ENCODE measurements at regions not wholly inside any gene's neighbourhood (a gene's known extent, or its start where the extent isn't known, plus 50 kb on each side); places are given as distances from the start of the nearest gene placed in this dataset.

DNA sequence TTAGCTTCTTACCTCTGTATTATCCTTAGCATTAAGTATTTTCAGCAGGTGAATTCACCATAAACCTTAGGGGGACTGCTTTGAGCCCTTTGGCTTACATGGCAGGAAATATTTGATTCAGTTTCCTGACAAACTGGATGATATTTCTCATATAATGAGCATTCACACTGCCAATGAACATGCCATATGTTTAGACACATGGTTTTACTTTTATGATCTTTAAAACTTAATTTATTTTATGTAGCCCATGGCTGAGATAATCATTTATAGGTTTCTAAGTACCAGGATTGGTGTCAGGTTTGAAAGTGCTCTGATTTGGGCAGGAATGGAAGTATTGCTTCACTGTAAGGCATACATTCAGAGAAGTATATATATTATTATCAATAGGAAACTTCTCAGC is 319.1 kb downstream of the ZPLD1 start:
- no peak for DNase-seq

DNA sequence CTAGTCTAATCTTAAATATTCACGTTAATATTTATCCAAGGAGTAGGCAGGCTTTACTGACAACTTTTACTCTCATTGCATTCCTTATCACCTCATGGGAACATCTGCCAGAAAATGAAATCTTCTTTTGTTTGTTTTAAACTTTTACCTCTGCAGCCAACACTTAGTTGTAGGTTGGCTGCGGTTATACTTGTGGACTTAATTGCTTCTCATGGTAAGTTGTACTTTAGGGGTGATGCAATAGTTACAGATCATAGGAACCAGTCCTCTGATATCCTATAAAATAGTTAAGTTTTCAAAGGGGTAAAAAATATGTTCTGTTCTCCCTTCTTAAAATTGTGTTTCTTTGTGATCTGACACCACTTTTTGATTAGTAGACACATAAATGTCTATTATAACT is 321.9 kb downstream of the ZPLD1 start:
- DNase-seq: no peak

DNA sequence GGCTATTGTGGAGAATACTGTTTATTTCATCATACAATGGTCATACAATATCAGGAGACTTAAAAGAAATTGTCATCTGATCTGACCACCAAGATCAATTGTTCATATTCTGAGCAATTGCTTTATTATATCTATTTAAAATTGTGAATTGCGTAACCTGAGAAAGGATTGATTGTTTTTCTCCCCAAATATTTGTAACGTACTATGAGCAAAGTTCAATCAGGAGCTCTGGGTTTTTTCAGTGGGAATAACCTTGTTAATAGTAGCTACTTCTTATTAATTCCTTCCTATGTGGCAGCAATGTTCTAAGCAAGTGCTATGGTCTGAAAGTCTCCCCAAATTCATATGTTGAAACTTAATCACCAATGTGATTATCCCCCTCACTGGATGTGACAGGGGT is 323.1 kb downstream of the ZPLD1 start:
- DNase-seq: no peak

DNA sequence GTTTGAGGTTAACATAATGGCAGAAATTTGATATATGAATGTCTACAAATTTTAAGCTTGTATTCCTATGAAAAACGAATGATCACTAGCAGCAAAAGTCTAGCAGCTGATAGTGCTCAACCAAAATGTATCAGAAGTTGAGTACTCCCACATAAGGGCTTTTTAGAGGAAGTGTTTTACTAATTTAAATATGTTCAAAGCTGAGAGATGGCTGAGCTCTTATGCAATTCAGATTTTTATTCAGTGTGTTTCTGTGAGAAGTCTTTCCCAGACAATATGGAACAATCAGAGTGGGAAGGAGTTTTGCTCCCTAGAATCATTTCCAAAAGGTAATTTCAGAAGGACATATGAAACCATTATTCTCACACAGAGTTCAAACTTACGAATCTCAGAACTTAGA is 327.0 kb downstream of the ZPLD1 start:
- no peak for DNase-seq

DNA sequence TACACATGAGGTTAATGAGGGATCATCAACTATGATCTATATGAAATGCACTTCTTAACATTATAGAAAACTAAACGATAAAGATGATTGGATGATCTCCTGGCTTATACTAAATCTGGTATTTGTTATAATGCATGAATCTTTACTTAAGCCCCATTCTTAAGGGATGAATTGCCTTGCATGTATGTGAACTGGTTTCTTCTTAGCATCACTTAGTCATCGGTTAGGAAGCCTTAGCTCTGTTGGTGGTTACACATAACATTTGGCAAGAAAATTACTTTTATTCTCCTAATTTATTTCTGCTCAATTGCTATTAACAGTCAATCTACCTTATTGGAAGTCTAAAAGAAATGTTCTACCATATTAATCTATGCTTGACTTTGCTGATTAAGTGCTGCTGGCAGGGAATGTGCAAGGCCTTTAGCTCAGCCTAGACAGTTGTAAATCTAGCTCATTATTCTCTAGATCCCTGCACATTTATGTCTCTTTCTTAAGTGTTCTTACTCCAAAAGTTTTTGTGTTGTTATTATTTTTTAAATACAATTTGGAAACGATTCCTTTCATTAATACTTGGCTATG is 356.0 kb downstream of the ZPLD1 start:
- no peak for DNase-seq

DNA sequence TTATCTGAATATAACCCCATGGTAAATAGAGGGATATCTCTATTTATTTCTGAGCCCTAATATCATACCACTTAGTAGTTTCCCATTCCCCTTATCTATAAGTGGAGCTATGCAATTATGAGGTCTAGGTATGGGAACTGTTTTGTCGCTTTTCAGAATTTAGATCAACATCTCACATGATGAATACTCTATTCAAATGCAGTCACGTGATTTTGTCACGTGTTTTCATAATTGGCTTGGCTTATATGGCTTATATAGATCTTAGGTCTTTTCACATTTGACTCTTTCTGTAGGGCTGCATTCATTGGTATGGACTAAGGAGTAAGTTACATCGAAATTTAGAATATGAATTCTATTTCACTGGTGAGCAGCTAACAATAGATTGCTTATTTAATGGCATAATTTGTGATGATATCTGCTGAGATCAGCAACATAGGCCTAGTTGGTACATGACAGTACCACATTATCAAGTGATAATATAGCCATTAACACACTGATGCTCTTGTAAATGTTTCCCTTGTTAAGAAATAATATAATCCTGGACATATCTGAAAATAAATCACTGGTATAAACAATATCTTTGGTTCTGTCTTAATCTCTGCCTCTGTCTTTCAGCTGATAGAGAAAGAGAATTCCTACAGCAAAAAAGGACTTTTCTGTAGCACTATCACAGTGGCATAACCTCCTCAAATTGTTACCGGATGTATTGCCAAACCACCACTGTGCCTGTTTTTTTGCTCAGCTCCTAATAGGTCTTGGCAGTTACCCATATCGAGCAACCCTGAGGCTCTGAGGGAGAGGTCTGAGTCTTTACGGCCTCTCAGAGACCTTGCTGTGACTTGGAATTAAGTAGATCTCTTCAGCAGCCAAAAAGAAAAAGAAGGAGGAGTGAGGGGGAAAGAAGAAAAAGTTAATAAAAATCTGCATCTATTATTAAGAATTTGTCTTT is 357.1 kb downstream of the ZPLD1 start:
- DNase-seq: no peak

DNA sequence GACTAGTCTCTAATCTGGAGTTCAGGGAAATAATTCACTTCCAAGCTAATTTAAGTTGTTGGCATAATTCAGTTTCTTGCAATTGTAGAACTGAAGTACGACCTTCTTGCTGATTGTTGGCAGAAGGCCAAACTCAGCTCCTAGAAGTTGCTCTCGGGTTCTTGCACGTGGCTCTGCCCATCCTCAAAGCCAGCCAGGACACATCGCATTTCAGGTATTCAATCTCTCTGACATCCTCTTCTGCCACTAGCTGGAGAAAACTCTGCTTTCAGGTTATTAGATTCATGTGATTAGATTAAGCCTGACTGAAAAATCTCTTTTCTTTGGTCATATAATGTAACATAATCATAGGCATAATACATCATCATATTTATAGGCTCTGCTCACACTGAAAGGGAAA is 362.0 kb downstream of the ZPLD1 start:
- DNase-seq: no peak

DNA sequence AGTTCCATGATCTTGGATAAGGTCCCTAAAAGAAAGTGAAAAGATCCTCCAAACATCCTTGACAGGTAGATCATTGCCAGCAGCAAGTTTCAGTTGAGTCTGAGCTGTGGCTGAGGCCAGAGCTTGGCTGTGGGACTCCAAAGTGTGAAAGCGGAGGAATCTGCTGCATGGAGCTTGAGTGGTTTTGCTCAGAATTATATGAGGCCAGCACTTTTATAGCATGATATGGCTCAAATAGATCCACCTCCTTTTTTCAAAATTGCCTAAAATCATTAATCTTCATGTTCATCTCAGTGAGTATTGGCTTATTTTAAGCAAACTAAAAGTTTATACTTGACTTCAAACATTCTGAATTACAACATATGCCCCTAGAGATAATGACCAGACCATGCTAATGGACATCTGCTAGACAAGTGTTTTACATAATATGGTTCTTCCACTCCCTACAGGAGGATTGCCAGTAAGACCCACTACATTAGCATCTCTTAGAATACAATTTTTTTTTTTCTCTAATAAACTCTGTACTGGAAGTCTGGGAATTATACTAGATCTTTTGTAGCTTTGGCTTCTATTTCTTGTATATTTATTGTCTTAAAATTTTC is 368.1 kb downstream of the ZPLD1 start:
- DNase-seq: no peak

DNA sequence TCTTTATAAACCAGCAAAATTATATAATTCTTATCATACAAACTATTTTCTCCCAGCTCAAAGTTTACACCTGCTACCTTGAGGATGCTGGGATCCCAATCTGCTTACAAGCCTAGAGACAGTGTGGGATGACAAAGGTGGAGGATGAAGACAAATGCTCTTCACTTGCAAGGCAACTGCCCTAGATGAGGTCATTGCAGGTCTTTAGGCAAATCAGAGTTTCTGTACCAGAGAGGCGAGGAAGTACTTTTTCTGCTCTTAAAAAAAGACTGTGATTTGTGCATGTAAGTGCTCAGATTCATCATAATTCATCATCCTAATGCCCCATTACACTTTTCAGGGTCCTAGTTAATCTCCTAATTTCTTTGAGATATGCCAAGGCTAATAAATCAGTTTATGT is 376.1 kb downstream of the ZPLD1 start:
- DNase-seq: no peak

DNA sequence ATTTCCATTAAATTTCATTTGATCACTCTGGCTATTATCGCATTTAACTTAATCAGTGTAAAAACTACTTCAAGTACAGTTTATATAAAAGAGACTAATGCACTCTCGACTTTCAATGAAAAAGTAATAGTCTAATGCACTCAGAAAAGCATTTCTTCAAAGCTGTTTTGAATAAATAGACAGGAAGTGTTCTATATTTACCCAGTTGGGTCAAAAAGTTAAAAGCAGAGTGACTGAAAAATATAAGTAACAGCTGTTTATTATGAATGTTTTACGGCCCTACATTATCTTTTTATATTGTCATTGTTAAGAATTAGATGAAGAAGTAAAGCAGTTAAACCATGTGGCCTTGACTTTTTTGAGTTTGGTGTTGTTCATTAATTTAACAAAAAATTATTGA is 391.8 kb downstream of the ZPLD1 start:
- DNase-seq: no peak

DNA sequence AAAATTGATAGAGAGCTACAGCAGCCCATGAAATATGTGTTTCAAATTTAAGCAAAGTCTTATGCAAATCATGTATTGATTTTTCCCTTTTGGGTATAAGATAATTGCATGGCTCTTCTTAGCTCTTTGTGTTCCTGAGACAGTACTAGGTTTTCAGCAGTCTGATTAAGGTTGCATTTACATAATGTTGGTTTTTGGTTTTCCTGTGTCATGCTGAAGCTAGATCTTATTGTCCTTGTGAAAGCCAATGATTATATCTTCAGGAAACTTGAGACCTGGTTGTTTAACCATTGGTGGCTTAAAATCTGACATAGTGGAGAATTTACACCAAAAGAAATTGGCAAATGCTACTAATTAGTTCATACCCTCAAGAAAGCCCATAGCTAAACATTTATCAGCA is 392.6 kb downstream of the ZPLD1 start:
- no peak for DNase-seq

DNA sequence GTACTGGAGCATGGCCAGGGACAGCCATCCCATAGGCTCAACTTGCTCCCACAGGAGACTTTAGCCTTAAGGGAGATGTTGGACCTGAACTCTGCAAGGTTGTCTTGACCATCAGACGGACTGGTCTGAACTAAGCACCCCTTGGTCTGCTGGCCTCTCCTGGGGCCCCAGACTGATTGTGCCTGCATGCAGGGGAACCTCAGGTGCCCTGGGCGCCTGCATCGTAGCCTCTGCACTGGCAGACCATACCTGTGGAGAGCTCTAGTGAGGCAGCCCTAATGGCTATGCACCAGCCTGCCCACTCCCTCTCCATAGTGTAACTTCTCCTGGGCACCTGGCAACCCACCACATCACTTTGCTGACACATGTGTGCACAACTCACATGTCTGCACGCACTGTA is 395.6 kb downstream of the ZPLD1 start:
- DNase-seq: no peak

DNA sequence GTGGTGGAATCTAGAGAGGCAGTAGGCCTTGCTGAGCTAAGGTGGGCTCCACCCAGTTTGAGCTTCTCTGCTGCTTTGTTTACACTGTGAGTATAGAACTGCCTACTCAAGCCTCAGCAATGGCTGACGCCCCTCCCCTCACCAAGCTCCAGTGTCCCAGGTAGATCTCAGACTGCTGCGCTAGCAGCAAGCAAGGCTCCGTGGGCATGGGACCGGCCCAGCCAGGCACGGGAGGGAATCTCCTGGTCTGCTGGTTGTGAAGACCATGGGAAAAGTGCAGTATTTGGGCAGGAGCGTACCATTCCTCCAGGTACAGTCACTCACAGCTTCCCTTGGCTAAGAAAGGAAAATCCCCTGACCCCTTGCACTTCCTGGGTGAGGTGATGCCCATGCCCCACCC is 407.1 kb downstream of the ZPLD1 start:
- no peak for DNase-seq

DNA sequence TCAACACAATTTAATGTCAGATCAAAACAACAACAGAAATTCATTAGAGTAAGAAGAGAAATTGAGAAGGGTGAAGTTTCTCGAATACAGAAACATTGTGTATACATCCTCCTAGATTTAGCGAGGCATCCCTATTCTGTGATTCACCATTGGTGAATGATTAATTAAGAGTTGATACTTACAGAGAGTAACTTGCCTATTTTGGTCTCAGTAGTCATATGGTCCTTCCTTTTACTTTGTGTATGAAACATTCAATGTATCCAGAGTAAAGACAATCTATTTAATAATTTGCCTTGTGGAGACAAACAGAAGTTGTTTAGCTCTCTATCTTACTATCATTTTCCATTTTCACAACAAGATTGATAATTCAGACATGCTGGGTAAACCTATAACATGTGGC is 432.0 kb downstream of the ZPLD1 start:
- DNase-seq: no peak

DNA sequence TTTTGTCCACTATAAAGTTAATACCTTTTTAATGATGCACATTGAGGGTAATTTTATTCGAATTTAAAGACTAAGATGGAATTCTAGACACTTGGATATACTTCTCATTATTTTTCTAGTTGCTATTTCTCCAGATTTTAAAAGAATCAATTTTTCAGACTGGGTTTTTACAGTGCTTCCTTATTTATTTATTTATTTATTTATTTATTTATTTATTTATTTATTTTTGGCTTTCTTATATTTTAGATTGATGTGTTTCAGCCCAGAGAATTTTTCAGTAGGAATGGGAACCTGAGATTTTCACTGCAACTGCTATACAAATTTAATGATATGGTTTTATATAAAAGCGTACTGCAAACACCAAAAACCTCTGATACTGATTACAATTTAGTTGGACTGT is 448.7 kb downstream of the ZPLD1 start:
- no peak for DNase-seq

DNA sequence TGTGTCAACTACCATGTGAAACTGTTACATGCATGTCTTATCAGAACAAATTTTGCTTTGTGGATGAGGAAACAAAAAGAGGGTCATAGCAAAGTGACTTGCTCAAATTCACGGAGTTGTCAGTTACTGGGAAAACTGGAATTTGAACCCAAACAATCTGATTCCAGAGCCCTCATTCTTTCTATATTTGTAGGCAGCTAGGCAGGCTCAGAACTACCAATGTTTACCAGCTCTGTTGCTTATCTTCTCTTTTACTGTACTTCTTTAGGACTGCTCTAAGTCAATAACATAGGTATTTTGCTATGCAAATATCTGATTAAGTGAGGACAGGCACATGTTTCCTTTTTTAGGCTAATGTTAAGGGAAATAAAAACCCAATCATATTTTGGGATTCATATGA is 450.5 kb downstream of the ZPLD1 start:
- no peak for DNase-seq

DNA sequence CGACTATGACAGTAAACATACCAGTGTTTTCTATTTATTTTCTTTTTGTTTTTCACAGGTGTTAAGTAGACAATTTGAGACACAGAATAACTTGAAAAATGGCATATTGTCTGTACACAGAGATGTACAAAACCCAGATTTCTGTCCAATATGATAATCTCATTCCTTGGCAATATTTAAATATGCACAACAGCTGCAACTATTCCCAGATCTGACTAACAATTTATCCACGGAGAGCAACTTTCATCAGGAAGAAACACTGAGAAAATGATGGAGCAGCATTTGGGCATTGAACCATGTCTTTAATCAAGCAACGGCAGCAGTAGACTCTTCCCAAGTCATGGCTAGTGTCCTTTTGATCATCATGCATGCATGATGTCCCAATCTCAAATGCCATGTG is 452.6 kb downstream of the ZPLD1 start:
- DNase-seq: no peak

DNA sequence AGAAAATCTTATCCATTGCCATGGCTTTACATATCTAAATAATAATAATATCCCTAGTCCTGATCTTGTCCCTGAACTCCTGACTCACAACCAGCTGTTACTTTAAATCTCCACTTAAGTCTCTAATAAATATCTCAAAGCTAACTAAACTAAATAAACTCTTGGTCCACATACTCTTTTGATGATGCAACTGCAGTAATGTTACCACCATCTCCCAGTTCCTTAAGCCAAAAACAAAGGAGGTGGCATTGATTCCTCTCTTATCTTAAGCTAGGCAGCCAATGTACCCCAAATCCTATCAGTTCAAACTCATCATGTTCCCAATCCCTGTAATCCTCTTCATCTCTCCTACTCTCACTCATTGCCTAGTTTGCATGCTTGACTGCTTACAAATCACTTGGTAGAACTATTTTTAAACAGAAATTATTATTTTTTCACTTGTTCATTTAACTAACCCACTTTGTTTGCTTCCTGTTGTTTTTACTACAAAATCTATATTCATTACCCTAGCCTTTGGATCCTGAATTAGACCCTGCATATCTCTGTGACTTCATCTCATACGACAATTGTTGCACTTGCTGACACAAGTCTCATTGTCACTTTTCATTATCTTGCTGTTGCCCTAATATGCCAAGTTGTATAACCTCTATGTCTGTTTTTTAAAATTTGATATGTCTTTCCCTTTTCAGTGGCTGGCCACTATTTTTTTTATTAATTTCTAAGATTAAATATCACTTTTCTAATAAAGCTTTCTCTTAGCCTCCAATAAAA is 462.2 kb downstream of the ZPLD1 start:
- no peak for DNase-seq

DNA sequence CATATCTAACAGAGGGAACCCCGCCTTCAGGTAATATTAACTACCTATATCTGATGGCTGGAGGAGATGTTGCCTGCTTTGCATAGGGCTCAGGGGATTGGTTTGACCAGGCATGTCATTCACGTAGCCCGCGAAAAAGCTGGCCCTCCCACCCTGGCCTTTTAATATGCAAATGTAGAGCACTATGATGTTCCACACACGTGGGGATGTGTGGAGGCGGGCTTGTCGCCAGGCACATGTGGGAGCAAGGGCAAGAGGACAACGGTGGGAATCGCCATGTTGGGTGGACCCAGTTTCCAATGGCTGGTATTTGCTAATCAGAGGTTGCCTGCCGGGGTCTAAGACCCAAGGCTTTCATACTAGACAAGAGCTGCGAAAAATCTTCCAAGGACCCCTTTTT is 469.8 kb downstream of the ZPLD1 start:
- no peak for DNase-seq

DNA sequence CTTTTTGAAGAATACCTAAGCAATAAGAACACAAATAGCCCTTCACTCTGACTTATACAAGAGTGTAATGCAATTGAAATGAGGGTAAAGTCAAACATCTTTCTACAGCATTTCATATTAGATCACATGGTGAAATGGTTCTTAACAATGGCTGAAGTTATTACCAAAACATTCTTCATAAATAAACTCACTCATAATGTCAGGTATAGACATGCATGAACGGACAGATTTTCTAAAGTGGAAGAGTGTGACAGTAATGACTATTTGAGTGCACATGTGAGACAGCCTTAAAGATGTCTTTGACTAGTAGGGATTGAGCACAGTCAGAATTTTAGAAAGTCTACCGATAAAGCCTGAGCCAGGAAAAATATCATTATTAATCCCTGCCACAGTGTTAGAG is 471.0 kb downstream of the ZPLD1 start:
- DNase-seq: no peak

DNA sequence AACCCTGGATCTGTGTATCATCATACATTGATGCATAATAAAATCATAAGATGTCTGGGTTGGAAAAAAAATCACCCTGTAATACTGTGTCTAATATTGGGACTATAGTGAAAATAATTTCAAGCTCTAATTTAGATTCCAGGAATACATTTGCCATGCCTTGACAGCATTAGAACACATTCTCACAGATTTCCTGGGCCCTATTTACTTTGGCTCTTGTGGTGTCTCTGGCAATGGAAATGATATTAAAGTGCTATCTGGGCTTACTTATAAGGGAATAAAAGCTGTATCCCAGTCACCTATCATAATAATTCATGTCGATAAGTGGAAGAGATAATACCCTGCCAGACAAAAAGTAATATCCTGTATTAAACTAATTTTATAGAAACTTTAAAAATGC is 472.0 kb downstream of the ZPLD1 start:
- no peak for DNase-seq

DNA sequence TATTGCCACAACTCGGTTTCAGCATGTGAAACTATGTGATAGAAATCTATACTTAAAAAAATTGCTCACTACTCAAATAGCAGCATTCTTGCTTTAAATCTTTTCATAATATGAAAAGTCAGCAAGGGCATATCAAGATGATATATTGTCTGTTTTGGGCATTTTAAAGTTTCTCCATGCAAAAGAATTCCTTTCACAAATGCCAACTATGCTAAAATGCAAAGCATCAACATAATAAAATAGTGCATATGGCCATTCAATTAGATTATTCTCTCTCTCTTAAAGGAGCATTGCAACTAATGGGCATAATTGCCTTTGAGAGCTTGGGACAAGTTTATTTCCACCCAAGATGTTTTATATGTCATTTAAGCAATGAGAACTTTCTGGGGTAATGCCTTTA is 475.1 kb downstream of the ZPLD1 start:
- DNase-seq: no peak

DNA sequence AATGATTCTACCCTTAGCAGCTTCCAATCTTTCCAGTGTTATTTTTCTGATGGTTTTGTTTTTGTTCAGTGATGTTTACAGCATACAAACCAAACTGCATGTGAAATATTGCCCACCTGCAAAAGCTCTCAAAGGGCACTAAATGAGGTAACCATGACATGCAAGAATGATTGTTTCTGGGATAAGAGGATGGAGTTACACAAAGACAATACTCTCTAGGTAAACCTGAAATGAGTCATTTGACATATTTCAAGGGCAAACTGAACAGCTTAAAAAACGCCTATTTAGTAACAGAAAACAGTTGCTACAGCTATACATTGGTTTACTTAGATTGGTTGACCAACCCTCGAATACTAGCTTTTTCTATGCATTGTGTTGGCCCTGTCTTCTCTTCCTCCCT is 481.7 kb downstream of the ZPLD1 start:
- DNase-seq: no peak

DNA sequence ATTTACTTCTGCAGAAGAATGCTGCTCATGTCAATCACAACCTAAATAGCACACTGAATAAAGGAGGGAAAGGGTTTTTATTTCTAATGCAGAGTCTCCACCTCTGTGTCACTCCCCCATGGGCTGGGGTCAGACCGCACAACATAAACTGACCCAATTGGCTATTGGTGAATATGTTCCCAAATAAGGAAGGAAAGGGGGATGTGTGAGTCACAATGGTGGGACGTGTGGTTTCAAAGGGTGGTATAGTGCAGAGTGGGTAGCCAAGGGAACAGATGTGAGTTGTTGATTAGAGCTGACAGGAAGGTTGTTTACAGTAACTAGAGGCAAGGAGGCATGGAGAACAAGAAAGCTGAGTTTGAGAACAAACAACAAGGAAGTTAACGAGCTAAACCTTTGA is 491.8 kb downstream of the ZPLD1 start:
- DNase-seq: no peak
